GM10248 (cell line): ENCODE measurements at regions not wholly inside any gene's neighbourhood (a gene's known extent, or its start where the extent isn't known, plus 50 kb on each side); places are given as distances from the start of the nearest gene placed in this dataset.

ENCODE experiments used
- CTCF ChIA-PET: fragments of 300-600 bp; sonication (Branson Sonifier 250); formaldehyde crosslinking; extraction: SDS; loops from one replicate; lab custom pipeline; 2021; ENCODE audit warnings: antibody characterized with exemption; lab: Yijun Ruan, JAX
- POLR2A ChIA-PET: fragments of 350-650 bp; sonication (Branson Sonifier 250); formaldehyde crosslinking; extraction: SDS; loops from one replicate; lab custom pipeline; 2020; ENCODE audit warnings: antibody characterized with exemption; lab: Yijun Ruan, JAX
- DNase-seq: peaks from one replicate; pipeline ENCODE4 v3.0.0; 2012; ENCODE audit errors: extremely low spot score
- CTCF ChIP-seq: IDR thresholded peaks from 2 replicates; pipeline ENCODE4 v1.5.1; 2012; ENCODE audit warnings: mild to moderate bottlenecking, low read depth; ENCODE audit errors: extremely low read depth, missing control alignments, control extremely low read depth

- CTCF ChIA-PET: no interaction called here
- TF ChIP-seq CTCF: no peak
- DNase-seq: no peak
- POLR2A ChIA-PET: no interaction called here
These were observed 74.4 kb upstream of the PLEKHG1 start for GRCh38 chr6:150525300-150525699.

GRCh38 chr6:150527100-150527499, 72.6 kb upstream of the PLEKHG1 start:
- no peak for TF ChIP-seq CTCF
- ChIA-PET CTCF (no interaction called here), POLR2A (no interaction called here)
- DNase-seq: no peak

GRCh38 chr6:150528648-150529285, 70.9 kb upstream of the PLEKHG1 start:
- CTCF ChIA-PET: interaction anchor here (1.1 kb wide), 1 partner anchor 15 kb away, joined by 4 read pairs; no protein-coding TSS in a partner anchor
- TF ChIP-seq CTCF: no peak

GRCh38 chr6:150529646-150530045, 70.0 kb upstream of the PLEKHG1 start:
- no peak for TF ChIP-seq CTCF
- DNase-seq: no peak
- ChIA-PET CTCF (no interaction called here), POLR2A (no interaction called here)

More at GRCh38 chr6:150528648-150529285, 70.9 kb upstream of the PLEKHG1 start:
- peak; percentile 19 for DNase-seq
- POLR2A ChIA-PET: no interaction called here

- no peak for TF ChIP-seq CTCF
- POLR2A ChIA-PET: no interaction called here
- CTCF ChIA-PET: no interaction called here
- no peak for DNase-seq
These were observed 67.7 kb upstream of the PLEKHG1 start for GRCh38 chr6:150531957-150532356.

- no peak for DNase-seq
- CTCF ChIA-PET: no interaction called here
- no peak for TF ChIP-seq CTCF
- POLR2A ChIA-PET: no interaction called here
These were observed 65.1 kb upstream of the PLEKHG1 start for GRCh38 chr6:150534553-150534952.

GRCh38 chr6:150535151-150535804, 64.4 kb upstream of the PLEKHG1 start:
- ChIA-PET POLR2A (no interaction called here), CTCF (no interaction called here)
- no peak for TF ChIP-seq CTCF
- no peak for DNase-seq
